Caco-2 (cell line): ENCODE measurements at regions not wholly inside any gene's neighbourhood (a gene's known extent, or its start where the extent isn't known, plus 50 kb on each side); places are given as distances from the start of the nearest gene placed in this dataset.

Experiments
- BruUV-seq: library from RNA; stranded (reverse); fragments of 400-500 nt; replicated peaks from 2 replicates; lab custom pipeline; 2021; lab: Mats Ljungman, UMichigan
- CTCF ChIA-PET: fragments of 300-600 bp; sonication (Branson Sonifier 250); formaldehyde crosslinking; loops from one replicate; lab custom pipeline; 2022; ENCODE audit warnings: antibody characterized with exemption; lab: Charles Lee
- POLR2A ChIA-PET: fragments of 300-600 bp; sonication (Branson Sonifier 250); formaldehyde crosslinking; loops from one replicate; lab custom pipeline; 2022; ENCODE audit warnings: antibody characterized with exemption; lab: Charles Lee
- DNase-seq, 2 experiments: peaks; one replicate each; pipeline versions ENCODE4 v3.0.0 to v3.0.0-alpha.2; 2020 to 2022
- H3K27me3 ChIP-seq: replicated peaks from 2 replicates; pipeline ENCODE4 v1.6.0; 2011; ENCODE audit warnings: low read length; ENCODE audit not compliant: control insufficient read depth, insufficient read depth
- H3K36me3 ChIP-seq: 2 replicates; pipeline ENCODE4 v1.5.1; 2011; ENCODE audit warnings: low read length; ENCODE audit not compliant: control insufficient read depth, insufficient read depth
- H3K4me1 ChIP-seq: fragments of 250-450 bp; sonication (Bioruptor Pico); 2 replicates; pipeline ENCODE4 v1.5.1; 2020; ENCODE audit warnings: mild to moderate bottlenecking
- H3K4me3 ChIP-seq: 2 replicates; pipeline ENCODE4 v1.5.1; 2011; ENCODE audit warnings: low read depth, mild to moderate bottlenecking, control low read depth, low read length
- H3K9me3 ChIP-seq: fragments of 250-450 bp; sonication (Bioruptor Pico); 2 replicates; pipeline ENCODE4 v1.5.1; 2020; ENCODE audit warnings: mild to moderate bottlenecking, moderate library complexity
- H3K27ac Mint-ChIP-seq: one replicate; pipeline ENCODE4 v1.8.0; 2022; ENCODE audit warnings: mixed read lengths; ENCODE audit not compliant: unreplicated experiment
- H3K27me3 Mint-ChIP-seq: one replicate; pipeline ENCODE4 v1.8.0; 2022; ENCODE audit warnings: mixed read lengths; ENCODE audit not compliant: insufficient read depth, unreplicated experiment
- H3K36me3 Mint-ChIP-seq: one replicate; pipeline ENCODE4 v1.8.0; 2022; ENCODE audit warnings: mild to moderate bottlenecking, mixed read lengths; ENCODE audit not compliant: insufficient read depth, unreplicated experiment
- H3K4me1 Mint-ChIP-seq: one replicate; pipeline ENCODE4 v1.8.0; 2022; ENCODE audit warnings: low read depth, mixed read lengths; ENCODE audit not compliant: unreplicated experiment
- H3K4me3 Mint-ChIP-seq: one replicate; pipeline ENCODE4 v1.8.0; 2022; ENCODE audit warnings: mild to moderate bottlenecking, moderate library complexity, mixed read lengths; ENCODE audit not compliant: unreplicated experiment
- H3K9me3 Mint-ChIP-seq: one replicate; pipeline ENCODE4 v1.8.0; 2022; ENCODE audit warnings: mixed read lengths; ENCODE audit not compliant: unreplicated experiment
- intact Hi-C: fragments of 100-400 bp; cut with micrococcal nuclease; formaldehyde crosslinking; loops from one replicate; pipeline ENCODE4 v1.10.0; 2022; ENCODE audit not compliant: unreplicated experiment
- TF ChIP-seq, protein P1 (sequence below), 2 experiments: fragments of 200-600 bp in 1 of 2; IDR thresholded peaks; 1 replicate in 1 of 2; 2 replicates in 1 of 2; pipeline versions ENCODE4 v1.5.1 to v1.8.0; 2011 to 2022; ENCODE audit warnings: antibody characterized with exemption in 1 of 2, control low read depth in 1 of 2, inconsistent platforms in 1 of 2, low read depth in 1 of 2, low read length in 1 of 2, mild to moderate bottlenecking in 1 of 2, moderate library complexity in 1 of 2; ENCODE audit not compliant: insufficient read depth in 1 of 2, severe bottlenecking in 1 of 2, unreplicated experiment in 1 of 2

DNA sequence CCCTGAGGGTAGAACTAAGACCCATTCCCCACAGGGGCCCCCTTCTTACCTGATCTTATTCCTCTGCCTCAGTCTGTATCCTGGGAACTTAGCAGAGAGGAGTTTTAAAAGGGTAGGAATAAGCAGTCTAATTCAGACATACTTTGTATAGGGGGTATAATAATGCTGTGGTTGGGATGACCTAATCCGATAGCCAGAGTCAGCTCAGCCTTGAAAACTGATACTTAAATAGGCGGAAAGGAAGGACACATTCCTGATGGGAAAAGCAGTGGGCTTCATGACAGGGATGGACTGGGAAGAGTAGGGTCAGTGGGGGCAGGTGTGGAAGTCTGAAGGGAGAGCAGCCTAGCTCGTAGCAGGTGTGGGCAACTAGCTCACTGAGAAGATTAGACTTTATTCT lies 52.2 kb upstream of the TESK1 start:
- TF ChIP-seq, protein P1, sequence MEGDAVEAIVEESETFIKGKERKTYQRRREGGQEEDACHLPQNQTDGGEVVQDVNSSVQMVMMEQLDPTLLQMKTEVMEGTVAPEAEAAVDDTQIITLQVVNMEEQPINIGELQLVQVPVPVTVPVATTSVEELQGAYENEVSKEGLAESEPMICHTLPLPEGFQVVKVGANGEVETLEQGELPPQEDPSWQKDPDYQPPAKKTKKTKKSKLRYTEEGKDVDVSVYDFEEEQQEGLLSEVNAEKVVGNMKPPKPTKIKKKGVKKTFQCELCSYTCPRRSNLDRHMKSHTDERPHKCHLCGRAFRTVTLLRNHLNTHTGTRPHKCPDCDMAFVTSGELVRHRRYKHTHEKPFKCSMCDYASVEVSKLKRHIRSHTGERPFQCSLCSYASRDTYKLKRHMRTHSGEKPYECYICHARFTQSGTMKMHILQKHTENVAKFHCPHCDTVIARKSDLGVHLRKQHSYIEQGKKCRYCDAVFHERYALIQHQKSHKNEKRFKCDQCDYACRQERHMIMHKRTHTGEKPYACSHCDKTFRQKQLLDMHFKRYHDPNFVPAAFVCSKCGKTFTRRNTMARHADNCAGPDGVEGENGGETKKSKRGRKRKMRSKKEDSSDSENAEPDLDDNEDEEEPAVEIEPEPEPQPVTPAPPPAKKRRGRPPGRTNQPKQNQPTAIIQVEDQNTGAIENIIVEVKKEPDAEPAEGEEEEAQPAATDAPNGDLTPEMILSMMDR (IDR thresholded peaks at IDR 0.05; ENCODE audit: insufficient read depth in 1 of 2, low read depth in 1 of 2, low read length in 1 of 2, severe bottlenecking in 1 of 2, unreplicated experiment in 1 of 2) = no peak
- no TSS peak for BruUV-seq
- CTCF ChIA-PET = interaction anchor here (0.9 to 2.0 kb wide), 7 partner anchors 13 to 436 kb away, joined by 3 to 28 read pairs (median 5); partner anchors contain the start of genes RUSC2 and UNC13B

GRCh38 chr9:35553670-35554543 lies 51.2 kb upstream of the TESK1 start:
- H3K4me3 ChIP-seq = no peak overlapping the region
- H3K27me3 Mint-ChIP-seq = no peaks in the 10 kb centered on the region
- no TSS peak for BruUV-seq
- H3K4me1 ChIP-seq = no peaks in the 10 kb centered on the region
- H3K27me3 ChIP-seq = no peaks in the 10 kb centered on the region
- POLR2A ChIA-PET = interaction anchor here (1.0 to 1.2 kb wide), 2 partner anchors 36 to 64 kb away, joined by 3 to 8 read pairs; partner anchors contain the start of gene RUSC2
- H3K4me3 Mint-ChIP-seq = no peak overlapping the region
- no peaks in the 10 kb centered on the region for H3K4me1 Mint-ChIP-seq
- CTCF ChIA-PET = interaction anchor here (0.5 to 2.0 kb wide), 27 partner anchors 12 to 439 kb away, joined by 3 to 43 read pairs (median 4); partner anchors contain the start of genes ATOSB, RUSC2 and UNC13B
- TF ChIP-seq, protein P1 (IDR thresholded peaks at IDR 0.05; ENCODE audit: insufficient read depth in 1 of 2, low read depth in 1 of 2, low read length in 1 of 2, severe bottlenecking in 1 of 2, unreplicated experiment in 1 of 2) = peak; percentile 76 to 77
- no peaks in the 10 kb centered on the region for H3K9me3 Mint-ChIP-seq
- H3K27ac Mint-ChIP-seq = no peak overlapping the region
- H3K36me3 ChIP-seq = no peaks in the 10 kb centered on the region
- H3K36me3 Mint-ChIP-seq = peaks cover 5% of the 10 kb centered on the region
- peak; percentile 73 to 77 for DNase-seq
- no peaks in the 10 kb centered on the region for H3K9me3 ChIP-seq
- intact Hi-C loops = loop anchor here (1.0 to 5.0 kb wide), 4 partner anchors 43 to 437 kb away; partner anchors contain the start of gene ATOSB

More for the DNA sequence above, 52.2 kb upstream of the TESK1 start:
- H3K27ac Mint-ChIP-seq = no peak overlapping the region
- no peaks in the 10 kb centered on the region for H3K4me1 Mint-ChIP-seq
- POLR2A ChIA-PET = interaction anchor here (0.8 kb wide), 1 partner anchor 105 kb away, joined by 3 read pairs; the partner anchor contains the start of genes CCDC107 and RMRP
- no peaks in the 10 kb centered on the region for H3K36me3 ChIP-seq
- H3K27me3 ChIP-seq = no peaks in the 10 kb centered on the region
- no peak overlapping the region for H3K4me3 ChIP-seq
- H3K4me3 Mint-ChIP-seq = no peak overlapping the region
- intact Hi-C loops = loop anchor here (5.0 kb wide), 1 partner anchor 436 kb away; the partner anchor contains the start of gene ATOSB
- no peak for DNase-seq
- H3K9me3 ChIP-seq = no peaks in the 10 kb centered on the region
- no peaks in the 10 kb centered on the region for H3K27me3 Mint-ChIP-seq
- no peaks in the 10 kb centered on the region for H3K9me3 Mint-ChIP-seq
- no peaks in the 10 kb centered on the region for H3K4me1 ChIP-seq
- peaks cover 5% of the 10 kb centered on the region for H3K36me3 Mint-ChIP-seq

- no peaks in the 10 kb centered on the region for H3K27me3 Mint-ChIP-seq
These were observed 49.8 kb upstream of the TESK1 start for GRCh38 chr9:35555246-35555701.

More at GRCh38 chr9:35555246-35555701, 49.8 kb upstream of the TESK1 start:
- BruUV-seq = no TSS peak
- no peak overlapping the region for H3K4me3 Mint-ChIP-seq
- intact Hi-C loops = no loop called here
- H3K27ac Mint-ChIP-seq = no peak overlapping the region
- no peaks in the 10 kb centered on the region for H3K4me1 Mint-ChIP-seq
- H3K9me3 ChIP-seq = no peaks in the 10 kb centered on the region
- no peak overlapping the region for H3K4me3 ChIP-seq
- ChIA-PET CTCF (interaction anchor here (0.6 to 0.8 kb wide), 2 partner anchors 37 to 310 kb away, joined by 3 read pairs; no protein-coding TSS in a partner anchor), POLR2A (no interaction called here)
- H3K4me1 ChIP-seq = no peaks in the 10 kb centered on the region
- no peaks in the 10 kb centered on the region for H3K9me3 Mint-ChIP-seq
- no peak for DNase-seq
- H3K36me3 Mint-ChIP-seq = peaks cover 11% of the 10 kb centered on the region
- TF ChIP-seq, protein P1 (IDR thresholded peaks at IDR 0.05; ENCODE audit: insufficient read depth in 1 of 2, low read depth in 1 of 2, low read length in 1 of 2, severe bottlenecking in 1 of 2, unreplicated experiment in 1 of 2) = no peak
- no peaks in the 10 kb centered on the region; the same call in 1 of the 2 replicates for H3K36me3 ChIP-seq
- H3K27me3 ChIP-seq = no peaks in the 10 kb centered on the region
